Small intestine (tissue), 7 donors: ENCODE measurements at regions not wholly inside any gene's neighbourhood (a gene's known extent, or its start where the extent isn't known, plus 50 kb on each side); places are given as distances from the start of the nearest gene placed in this dataset.

Source experiments
- DNase-seq, 2 donors: peaks; one replicate each; pipeline versions ENCODE4 v3.0.0 to v3.0.0-alpha.2; 2013
- FAIRE-seq: peaks from 2 replicates; lab custom pipeline; 2012; peaks lifted over from hg19 to GRCh38; lab: Jason Lieb, UNC
- H3K27ac ChIP-seq, 3 donors: one replicate each; pipeline ENCODE4 v1.5.1; 2013; ENCODE audit warnings: low read length in 2 of 3, mild to moderate bottlenecking in 2 of 3, control low read depth in 1 of 3, inconsistent platforms in 1 of 3, low read depth in 1 of 3, moderate library complexity in 1 of 3
- H3K27me3 ChIP-seq, 3 donors: one replicate each; pipeline ENCODE4 v1.6.1; 2013; ENCODE audit warnings: low read length in 3 of 3, inconsistent platforms in 1 of 3; ENCODE audit not compliant: control insufficient read depth in 3 of 3, insufficient read depth in 3 of 3
- H3K36me3 ChIP-seq, 3 donors: one replicate each; pipeline ENCODE4 v1.6.1; 2013; ENCODE audit warnings: low read length in 3 of 3, inconsistent platforms in 1 of 3, low read depth in 1 of 3, mild to moderate bottlenecking in 1 of 3, moderate library complexity in 1 of 3; ENCODE audit not compliant: control insufficient read depth in 3 of 3, insufficient read depth in 2 of 3
- H3K4me1 ChIP-seq, 3 donors: one replicate each; pipeline ENCODE4 v1.6.1; 2013; ENCODE audit warnings: low read length in 2 of 3, inconsistent platforms in 1 of 3, low read depth in 1 of 3, mild to moderate bottlenecking in 1 of 3, moderate library complexity in 1 of 3; ENCODE audit not compliant: control insufficient read depth in 3 of 3, insufficient read depth in 2 of 3
- H3K4me3 ChIP-seq, 3 donors: one replicate each; pipeline ENCODE4 v1.5.1; 2013; ENCODE audit warnings: low read length in 3 of 3, control low read depth in 1 of 3, inconsistent platforms in 1 of 3, low read depth in 1 of 3, mild to moderate bottlenecking in 1 of 3, moderate library complexity in 1 of 3
- H3K9me3 ChIP-seq, 2 donors: one replicate each; pipeline ENCODE4 v1.6.1; 2013; ENCODE audit warnings: low read depth in 1 of 2, low read length in 1 of 2; ENCODE audit not compliant: control insufficient read depth in 2 of 2, insufficient read depth in 1 of 2
- WGBS, 3 donors: extraction: QIAGEN DNeasy Blood & Tissue Kit; methylation state at CpG; one replicate each; pipeline ENCODE4 v1.1.7; 2013; 5-methylcytosine and 5-hydroxymethylcytosine counted together
- donor health status: healthy with polysubstance abuse.
- donor health status: control.
- donor health status: control.
- donor health status: Bipolar disorder and iron deficiency.
- donor health status: healthy.

- Histone ChIP-seq H3K4me3 (no peak overlapping the region), H3K27me3 (no peaks in the 10 kb centered on the region), H3K27ac (no peak overlapping the region), H3K9me3 (no peaks in the 10 kb centered on the region), H3K4me1 (no peaks in the 10 kb centered on the region), H3K36me3 (no peaks in the 10 kb centered on the region)
- FAIRE-seq (no peak), DNase-seq (no peak)
- WGBS, 3 donors = 74 to 75% (median 75%) methylated on average over 3 of the region's 3 CpGs
These were observed 370.8 kb downstream of the TMEM38B start for GRCh38 chr9:106065136-106065535.

GRCh38 chr9:106065579-106066214, 371.4 kb downstream of the TMEM38B start:
- Histone ChIP-seq H3K36me3 (no peaks in the 10 kb centered on the region), H3K27ac (no peak overlapping the region), H3K4me3 (no peak overlapping the region), H3K9me3 (no peaks in the 10 kb centered on the region), H3K4me1 (no peaks in the 10 kb centered on the region), H3K27me3 (no peaks in the 10 kb centered on the region)
- WGBS, 3 donors = 88 to 95% (median 92%) methylated on average over 2 of the region's 2 CpGs
- FAIRE-seq (no peak), DNase-seq (no peak)

- H3K36me3 ChIP-seq = no peaks in the 10 kb centered on the region
- no peaks in the 10 kb centered on the region for H3K4me1 ChIP-seq
- DNase-seq (no peak), FAIRE-seq (no peak)
- H3K4me3 ChIP-seq = no peak overlapping the region
- H3K27me3 ChIP-seq = no peaks in the 10 kb centered on the region
- no peaks in the 10 kb centered on the region for H3K9me3 ChIP-seq
- no peak overlapping the region for H3K27ac ChIP-seq
- 73 to 76% (median 75%) methylated on average over 8 of the region's 8 CpGs for whole genome bisulfite sequencing, 3 donors
These were observed 372.7 kb downstream of the TMEM38B start for GRCh38 chr9:106066940-106067524.

GRCh38 chr9:106069241-106069640, 374.9 kb downstream of the TMEM38B start:
- no peaks in the 10 kb centered on the region for H3K9me3 ChIP-seq
- no peaks in the 10 kb centered on the region for H3K4me1 ChIP-seq
- no peaks in the 10 kb centered on the region for H3K27me3 ChIP-seq
- WGBS, 3 donors = 58 to 87% (median 74%) methylated on average over 2 of the region's 2 CpGs
- no peak overlapping the region for H3K4me3 ChIP-seq
- no peaks in the 10 kb centered on the region for H3K36me3 ChIP-seq
- DNase-seq (no peak), FAIRE-seq (no peak)
- H3K27ac ChIP-seq = no peak overlapping the region

- WGBS, 3 donors = 27 to 60% (median 29%) methylated on average over 1 of the region's 1 CpG
- no peak for FAIRE-seq
These were observed 378.1 kb downstream of the TMEM38B start for GRCh38 chr9:106072421-106072820.

GRCh38 chr9:106074006-106074405, 379.7 kb downstream of the TMEM38B start:
- Histone ChIP-seq H3K4me1 (no peaks in the 10 kb centered on the region), H3K4me3 (no peak overlapping the region), H3K36me3 (no peaks in the 10 kb centered on the region), H3K27me3 (no peaks in the 10 kb centered on the region), H3K27ac (no peak overlapping the region), H3K9me3 (no peaks in the 10 kb centered on the region)
- 65 to 88% (median 70%) methylated on average over 1 of the region's 1 CpG for WGBS, 3 donors
- FAIRE-seq (no peak), DNase-seq (no peak)

More at GRCh38 chr9:106072421-106072820, 378.1 kb downstream of the TMEM38B start:
- Histone ChIP-seq H3K4me1 (no peaks in the 10 kb centered on the region), H3K9me3 (no peaks in the 10 kb centered on the region), H3K27me3 (no peaks in the 10 kb centered on the region), H3K27ac (no peak overlapping the region), H3K4me3 (no peak overlapping the region), H3K36me3 (no peaks in the 10 kb centered on the region)
- no peak for DNase-seq

- H3K4me1 ChIP-seq = no peaks in the 10 kb centered on the region
- no peak overlapping the region for H3K27ac ChIP-seq
- FAIRE-seq (no peak), DNase-seq (no peak)
- H3K4me3 ChIP-seq = no peak overlapping the region
- H3K36me3 ChIP-seq = no peaks in the 10 kb centered on the region
- WGBS, 3 donors = 86 to 89% (median 89%) methylated on average over 3 of the region's 3 CpGs
- H3K27me3 ChIP-seq = no peaks in the 10 kb centered on the region
- no peaks in the 10 kb centered on the region for H3K9me3 ChIP-seq
These were observed 381.1 kb downstream of the TMEM38B start for GRCh38 chr9:106075236-106075959.

- H3K4me3 ChIP-seq = no peak overlapping the region
- no peaks in the 10 kb centered on the region for H3K9me3 ChIP-seq
- no peaks in the 10 kb centered on the region for H3K36me3 ChIP-seq
- no peak overlapping the region for H3K27ac ChIP-seq
- WGBS, 3 donors = 43 to 65% (median 59%) methylated on average over 1 of the region's 1 CpG
- FAIRE-seq (no peak), DNase-seq (no peak)
- no peaks in the 10 kb centered on the region for H3K4me1 ChIP-seq
- H3K27me3 ChIP-seq = no peaks in the 10 kb centered on the region
These were observed 381.6 kb downstream of the TMEM38B start for GRCh38 chr9:106075960-106076327.
